ENCODE measurements at regions not wholly inside any gene's neighbourhood (a gene's known extent, or its start where the extent isn't known, plus 50 kb on each side); places are given as distances from the start of the nearest gene placed in this dataset.

- TF ChIP-seq TCF7 (IDR thresholded peaks at IDR 0.05; ENCODE audit: borderline replicate concordance) (no peak), SIX5 (IDR thresholded peaks at IDR 0.05; ENCODE audit: low read depth, low read length, severe bottlenecking) (no peak), EGR1 (IDR thresholded peaks at IDR 0.05; ENCODE audit: borderline replicate concordance in 1 of 2, low read depth in 2 of 2, low read length in 2 of 2) (no peak), DPF2 (IDR thresholded peaks at IDR 0.05) (no peak), POLR2A (IDR thresholded peaks at IDR 0.05; ENCODE audit: low read depth, low read length) (no peak), MAX (IDR thresholded peaks at IDR 0.05; ENCODE audit: low read depth, low read length) (no peak)
Measured at GRCh38 chr3:180492047-180492446, 109.9 kb upstream of the TTC14 start.

Data from GM12878 (cell line).